ENCODE measurements at regions not wholly inside any gene's neighbourhood (a gene's known extent, or its start where the extent isn't known, plus 50 kb on each side); places are given as distances from the start of the nearest gene placed in this dataset.

DNA sequence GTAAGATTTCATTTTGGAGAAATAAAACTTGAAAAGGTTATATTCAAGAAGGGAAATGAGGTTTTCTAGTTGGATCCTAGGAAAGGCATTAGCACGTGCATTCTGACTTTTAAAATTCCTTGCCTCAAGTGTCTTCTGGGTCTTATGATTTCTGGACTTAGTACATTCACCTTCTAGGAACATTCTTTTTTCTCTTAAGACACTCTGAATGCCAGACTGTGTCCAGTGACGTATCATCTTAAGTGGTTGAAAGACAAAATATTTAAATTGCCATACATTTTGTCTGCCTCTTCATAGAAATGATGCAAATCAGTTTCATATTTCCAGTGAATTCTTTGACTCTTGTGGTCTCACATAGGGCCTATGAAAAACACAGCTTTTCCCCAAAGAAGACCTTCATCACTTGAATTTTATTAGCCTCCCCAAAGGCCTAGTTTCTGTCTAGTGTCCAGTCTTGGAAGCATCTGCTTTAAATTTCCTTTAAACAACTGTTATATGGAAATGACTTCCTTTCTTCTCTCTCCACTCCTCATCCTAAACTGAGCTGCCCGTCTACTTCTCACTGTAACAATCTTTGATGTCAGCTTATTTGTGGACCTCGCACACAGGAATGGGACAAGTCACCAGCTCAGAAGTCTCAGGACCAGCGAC is 187.2 kb downstream of the HLX start:
- TF ChIP-seq, protein P1, sequence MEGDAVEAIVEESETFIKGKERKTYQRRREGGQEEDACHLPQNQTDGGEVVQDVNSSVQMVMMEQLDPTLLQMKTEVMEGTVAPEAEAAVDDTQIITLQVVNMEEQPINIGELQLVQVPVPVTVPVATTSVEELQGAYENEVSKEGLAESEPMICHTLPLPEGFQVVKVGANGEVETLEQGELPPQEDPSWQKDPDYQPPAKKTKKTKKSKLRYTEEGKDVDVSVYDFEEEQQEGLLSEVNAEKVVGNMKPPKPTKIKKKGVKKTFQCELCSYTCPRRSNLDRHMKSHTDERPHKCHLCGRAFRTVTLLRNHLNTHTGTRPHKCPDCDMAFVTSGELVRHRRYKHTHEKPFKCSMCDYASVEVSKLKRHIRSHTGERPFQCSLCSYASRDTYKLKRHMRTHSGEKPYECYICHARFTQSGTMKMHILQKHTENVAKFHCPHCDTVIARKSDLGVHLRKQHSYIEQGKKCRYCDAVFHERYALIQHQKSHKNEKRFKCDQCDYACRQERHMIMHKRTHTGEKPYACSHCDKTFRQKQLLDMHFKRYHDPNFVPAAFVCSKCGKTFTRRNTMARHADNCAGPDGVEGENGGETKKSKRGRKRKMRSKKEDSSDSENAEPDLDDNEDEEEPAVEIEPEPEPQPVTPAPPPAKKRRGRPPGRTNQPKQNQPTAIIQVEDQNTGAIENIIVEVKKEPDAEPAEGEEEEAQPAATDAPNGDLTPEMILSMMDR (IDR thresholded peaks at IDR 0.05; ENCODE audit: unreplicated experiment): no peak
- Mint-ChIP-seq H3K9me3 (ENCODE audit: unreplicated experiment) (no peaks in the 10 kb centered on the region), H3K27ac (ENCODE audit: unreplicated experiment) (no peak overlapping the region)

DNA sequence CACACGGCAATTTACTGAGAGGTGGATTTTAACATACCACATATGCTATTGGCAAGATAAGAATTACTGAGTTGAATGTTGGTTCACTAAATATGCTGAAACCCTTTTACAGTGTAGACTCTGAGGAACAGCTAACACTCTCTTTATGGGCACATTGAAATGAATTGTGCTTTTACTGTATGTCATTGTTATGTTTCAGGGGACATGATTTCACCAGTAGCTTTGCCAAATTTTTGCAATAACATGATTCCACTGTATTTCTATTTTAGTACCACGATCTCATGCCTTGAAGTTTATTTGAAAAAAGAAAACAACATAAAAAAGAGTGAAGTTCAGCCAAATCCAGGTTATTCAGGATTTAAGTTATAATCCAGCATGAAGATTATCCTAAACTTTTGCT is 188.5 kb downstream of the HLX start:
- DNase-seq (ENCODE audit: low spot score): no peak
- Mint-ChIP-seq H3K36me3 (ENCODE audit: low read depth, unreplicated experiment) (no peaks in the 10 kb centered on the region), H3K4me3 (ENCODE audit: unreplicated experiment) (no peak overlapping the region), H3K4me1 (ENCODE audit: unreplicated experiment) (no peaks in the 10 kb centered on the region), H3K9me3 (ENCODE audit: unreplicated experiment) (no peaks in the 10 kb centered on the region), H3K27me3 (ENCODE audit: unreplicated experiment) (no peaks in the 10 kb centered on the region), H3K27ac (ENCODE audit: unreplicated experiment) (no peak overlapping the region)
- TF ChIP-seq, protein P1 (IDR thresholded peaks at IDR 0.05; ENCODE audit: unreplicated experiment): no peak

More for the DNA sequence above, 187.2 kb downstream of the HLX start:
- Mint-ChIP-seq H3K4me1 (ENCODE audit: unreplicated experiment) (no peaks in the 10 kb centered on the region), H3K27me3 (ENCODE audit: unreplicated experiment) (no peaks in the 10 kb centered on the region), H3K4me3 (ENCODE audit: unreplicated experiment) (no peak overlapping the region), H3K36me3 (ENCODE audit: low read depth, unreplicated experiment) (no peaks in the 10 kb centered on the region)
- DNase-seq (ENCODE audit: low spot score): no peak

DNA sequence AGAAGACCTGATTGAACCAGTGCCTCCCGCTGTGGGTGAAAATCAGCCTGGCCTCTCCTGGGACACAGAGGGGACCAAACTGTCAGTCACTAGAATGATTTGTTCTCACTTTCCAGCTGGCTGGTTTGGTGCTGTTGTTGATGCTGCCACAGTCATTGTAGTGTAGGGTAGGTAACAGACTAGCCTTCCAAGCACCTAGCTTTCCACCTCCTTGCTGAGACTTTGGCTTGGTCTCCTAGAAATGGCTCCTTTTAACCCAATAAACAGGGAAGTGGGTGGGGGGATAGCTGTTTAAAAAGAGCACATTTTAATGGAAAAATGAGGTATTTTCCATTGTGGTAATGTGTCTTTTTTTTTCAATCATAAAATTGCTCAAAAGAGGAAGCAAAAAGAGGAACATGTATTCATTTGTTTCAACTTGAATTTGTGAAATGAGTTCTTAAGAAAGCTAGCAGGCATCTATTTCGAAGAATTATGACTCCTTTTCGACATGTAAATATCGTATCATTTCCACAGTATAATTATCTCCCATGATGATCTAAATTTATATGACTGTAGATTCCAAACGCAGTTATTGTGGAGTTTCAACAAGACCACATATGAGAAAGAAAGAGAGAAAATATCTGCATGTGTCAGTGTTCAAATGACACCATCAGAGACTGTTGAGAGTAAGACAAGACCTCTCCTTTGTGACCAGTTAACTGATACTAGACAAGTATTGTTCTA is 190.1 kb downstream of the HLX start:
- Mint-ChIP-seq H3K9me3 (ENCODE audit: unreplicated experiment) (no peaks in the 10 kb centered on the region), H3K27me3 (ENCODE audit: unreplicated experiment) (no peaks in the 10 kb centered on the region), H3K4me3 (ENCODE audit: unreplicated experiment) (no peak overlapping the region), H3K36me3 (ENCODE audit: low read depth, unreplicated experiment) (no peaks in the 10 kb centered on the region), H3K4me1 (ENCODE audit: unreplicated experiment) (no peaks in the 10 kb centered on the region), H3K27ac (ENCODE audit: unreplicated experiment) (no peak overlapping the region)
- TF ChIP-seq, protein P1 (IDR thresholded peaks at IDR 0.05; ENCODE audit: unreplicated experiment): no peak
- DNase-seq (ENCODE audit: low spot score): no peak

DNA sequence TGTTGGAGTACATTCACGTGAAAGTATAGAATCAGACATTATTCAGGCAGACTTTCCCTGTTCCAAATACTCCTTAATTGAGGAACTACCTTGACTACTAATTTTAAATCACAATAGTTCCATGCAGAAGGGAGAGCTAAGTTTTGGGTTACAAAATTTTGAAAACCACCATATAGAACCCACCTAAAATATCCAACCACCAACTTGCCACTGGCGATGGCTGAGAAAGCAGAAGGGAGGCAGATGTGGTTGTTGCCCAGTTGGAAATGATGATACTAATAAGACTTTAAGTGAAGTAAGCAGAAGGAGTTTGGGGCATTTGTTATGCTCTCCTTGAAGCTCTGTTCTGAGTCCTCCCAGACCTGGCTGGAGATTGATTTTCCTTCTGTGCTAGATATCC is 190.7 kb downstream of the HLX start:
- no peaks in the 10 kb centered on the region for H3K36me3 Mint-ChIP-seq (ENCODE audit: low read depth, unreplicated experiment)
- no peak overlapping the region for H3K4me3 Mint-ChIP-seq (ENCODE audit: unreplicated experiment)
- no peaks in the 10 kb centered on the region for H3K9me3 Mint-ChIP-seq (ENCODE audit: unreplicated experiment)
- TF ChIP-seq, protein P1 (IDR thresholded peaks at IDR 0.05; ENCODE audit: unreplicated experiment): no peak
- no peak for DNase-seq (ENCODE audit: low spot score)
- H3K27ac Mint-ChIP-seq (ENCODE audit: unreplicated experiment): no peak overlapping the region
- no peaks in the 10 kb centered on the region for H3K4me1 Mint-ChIP-seq (ENCODE audit: unreplicated experiment)
- no peaks in the 10 kb centered on the region for H3K27me3 Mint-ChIP-seq (ENCODE audit: unreplicated experiment)

DNA sequence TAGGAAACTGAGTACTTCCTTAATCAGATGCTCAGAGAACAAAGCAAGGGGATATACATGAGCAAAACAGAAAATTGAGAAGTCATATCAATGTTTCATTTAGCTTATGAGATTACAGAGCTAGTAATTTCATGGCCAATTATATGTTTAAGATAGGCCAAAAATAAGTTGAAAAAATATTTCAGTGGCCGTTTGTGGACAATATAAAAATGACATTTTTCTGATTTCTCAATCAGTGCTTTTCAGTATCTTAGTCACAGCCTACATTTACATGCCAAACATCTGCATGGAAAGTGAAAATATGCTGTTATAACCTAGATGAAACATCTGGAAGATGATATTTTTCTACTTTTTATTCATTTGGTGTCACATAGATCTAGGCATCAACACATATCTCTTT is 192.5 kb downstream of the HLX start:
- Mint-ChIP-seq H3K4me1 (ENCODE audit: unreplicated experiment) (no peaks in the 10 kb centered on the region), H3K36me3 (ENCODE audit: low read depth, unreplicated experiment) (no peaks in the 10 kb centered on the region), H3K9me3 (ENCODE audit: unreplicated experiment) (no peaks in the 10 kb centered on the region), H3K27me3 (ENCODE audit: unreplicated experiment) (no peaks in the 10 kb centered on the region), H3K27ac (ENCODE audit: unreplicated experiment) (no peak overlapping the region), H3K4me3 (ENCODE audit: unreplicated experiment) (no peak overlapping the region)
- TF ChIP-seq, protein P1 (IDR thresholded peaks at IDR 0.05; ENCODE audit: unreplicated experiment): no peak
- no peak for DNase-seq (ENCODE audit: low spot score)

All from endothelial cell (in vitro differentiated cells).